GM21390 (cell line): ENCODE measurements at regions not wholly inside any gene's neighbourhood (a gene's known extent, or its start where the extent isn't known, plus 50 kb on each side); places are given as distances from the start of the nearest gene placed in this dataset.

Experiments used
- ATAC-seq: cut with Tn5 transposase; IDR thresholded peaks from one replicate; pipeline ENCODE4 v1.9.1; 2021; ENCODE audit not compliant: unreplicated experiment

- no peak for ATAC-seq
These were observed 441.0 kb downstream of the CDK5RAP2 start for GRCh38 chr9:120138955-120139354.

GRCh38 chr9:120137186-120137840, 442.7 kb downstream of the CDK5RAP2 start:
- no peak for ATAC-seq

GRCh38 chr9:120136696-120137095, 443.3 kb downstream of the CDK5RAP2 start:
- ATAC-seq = no peak

GRCh38 chr9:120117081-120117480, 462.9 kb downstream of the CDK5RAP2 start:
- no peak for ATAC-seq

GRCh38 chr9:120110520-120110919, 469.4 kb downstream of the CDK5RAP2 start:
- ATAC-seq = no peak

GRCh38 chr9:120109242-120109641, 470.7 kb downstream of the CDK5RAP2 start:
- ATAC-seq = no peak

- no peak for ATAC-seq
These were observed 472.8 kb downstream of the CDK5RAP2 start for GRCh38 chr9:120107138-120107537.

- ATAC-seq = no peak
These were observed 475.2 kb downstream of the CDK5RAP2 start for GRCh38 chr9:120104771-120105170.

GRCh38 chr9:120100595-120100994, 479.4 kb downstream of the CDK5RAP2 start:
- ATAC-seq = no peak

- ATAC-seq = no peak
These were observed 480.9 kb downstream of the CDK5RAP2 start for GRCh38 chr9:120099065-120099464.

- ATAC-seq = no peak
These were observed 481.4 kb downstream of the CDK5RAP2 start for GRCh38 chr9:120098584-120098983.

GRCh38 chr9:120091206-120091605, 488.8 kb downstream of the CDK5RAP2 start:
- ATAC-seq = no peak

GRCh38 chr9:120080849-120081248, 499.1 kb downstream of the CDK5RAP2 start:
- no peak for ATAC-seq

GRCh38 chr9:120078112-120078511, 501.9 kb downstream of the CDK5RAP2 start:
- ATAC-seq = no peak

GRCh38 chr9:120071760-120072159, 508.2 kb downstream of the CDK5RAP2 start:
- no peak for ATAC-seq

GRCh38 chr9:120066315-120066714, 513.7 kb downstream of the CDK5RAP2 start:
- no peak for ATAC-seq

- ATAC-seq = no peak
These were observed 514.8 kb downstream of the CDK5RAP2 start for GRCh38 chr9:120065151-120065550.

- ATAC-seq = no peak
These were observed 535.0 kb downstream of the CDK5RAP2 start for GRCh38 chr9:120045011-120045410.

- no peak for ATAC-seq
These were observed 536.5 kb downstream of the CDK5RAP2 start for GRCh38 chr9:120043448-120043847.

GRCh38 chr9:120040896-120041295, 539.1 kb downstream of the CDK5RAP2 start:
- ATAC-seq = no peak

GRCh38 chr9:120038342-120038741, 541.6 kb downstream of the CDK5RAP2 start:
- ATAC-seq = no peak

GRCh38 chr9:120032639-120033038, 547.3 kb downstream of the CDK5RAP2 start:
- no peak for ATAC-seq

- no peak for ATAC-seq
These were observed 549.1 kb downstream of the CDK5RAP2 start for GRCh38 chr9:120030847-120031246.
